ENCODE measurements at regions not wholly inside any gene's neighbourhood (a gene's known extent, or its start where the extent isn't known, plus 50 kb on each side); places are given as distances from the start of the nearest gene placed in this dataset.

DNA sequence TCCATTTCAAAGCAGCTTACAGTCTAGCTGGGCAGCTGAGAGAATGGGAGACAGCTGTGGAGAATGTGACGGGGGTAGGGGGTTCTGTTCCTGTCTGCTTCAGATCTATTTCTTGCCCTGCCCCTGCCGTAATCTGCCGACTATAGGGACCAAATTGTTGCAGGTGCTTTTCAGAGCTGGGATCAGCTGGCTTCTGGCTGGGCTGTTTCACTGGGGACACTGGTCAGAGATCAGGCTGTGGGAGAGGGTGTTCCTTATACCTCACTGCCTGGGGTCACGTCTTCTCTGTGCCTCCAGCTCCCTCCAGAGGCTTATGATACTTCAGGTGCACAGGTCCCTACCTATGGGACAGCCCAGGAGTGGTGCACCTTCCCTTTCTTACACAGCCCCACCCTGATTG is 514.9 kb upstream of the GOT2 start:
- H3K27me3 Mint-ChIP-seq: no peaks in the 10 kb centered on the region
- Histone ChIP-seq H3K4me1 (ENCODE audit: control insufficient read depth, insufficient read depth, low read length, poor library complexity, severe bottlenecking) (no peaks in the 10 kb centered on the region), H3K27me3 (ENCODE audit: control insufficient read depth, insufficient read depth, low read length) (no peaks in the 10 kb centered on the region), H3K9me3 (ENCODE audit: control insufficient read depth in 2 of 2, low read length in 2 of 2) (no peaks in the 10 kb centered on the region), H3K36me3 (ENCODE audit: control insufficient read depth, insufficient read depth, low read length) (no peaks in the 10 kb centered on the region), H3K4me3 (ENCODE audit: low read depth, low read length) (no peak overlapping the region), H3K27ac (ENCODE audit: insufficient read depth, low read length, poor library complexity, severe bottlenecking) (no peak overlapping the region)
- H3K9me3 Mint-ChIP-seq: peaks cover 0 to 15% (median 6%) of the 10 kb centered on the region in 7 donors
- H3K27ac Mint-ChIP-seq: no peak overlapping the region
- no peak overlapping the region for H3K4me3 Mint-ChIP-seq
- no peaks in the 10 kb centered on the region for H3K4me1 Mint-ChIP-seq
- DNase-seq (no peak), ATAC-seq (ENCODE audit: low read depth in 2 of 2) (no peak)
- no peaks in the 10 kb centered on the region for H3K36me3 Mint-ChIP-seq

DNA sequence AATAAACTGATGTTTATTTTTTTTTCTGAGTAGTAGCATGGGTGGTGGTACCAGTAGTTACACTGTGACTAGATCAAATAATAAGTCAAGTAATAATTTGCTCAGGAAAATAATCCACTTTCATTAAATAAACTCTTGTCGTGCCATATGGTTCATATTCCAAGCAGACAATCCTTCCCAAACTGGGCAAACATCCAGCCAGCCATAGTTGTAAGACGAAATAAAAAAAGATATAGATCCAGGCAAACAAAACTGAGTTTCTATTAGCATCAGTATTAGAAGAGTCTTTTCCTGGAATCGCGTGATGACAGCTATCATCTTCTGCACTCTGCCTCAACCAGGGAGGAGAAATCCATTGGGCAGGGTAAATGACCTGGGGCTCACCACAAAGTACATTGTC is 508.4 kb upstream of the GOT2 start:
- Histone ChIP-seq H3K4me1 (ENCODE audit: control insufficient read depth, insufficient read depth, low read length, poor library complexity, severe bottlenecking) (no peaks in the 10 kb centered on the region), H3K9me3 (ENCODE audit: control insufficient read depth in 2 of 2, low read length in 2 of 2) (no peaks in the 10 kb centered on the region), H3K27me3 (ENCODE audit: control insufficient read depth, insufficient read depth, low read length) (no peaks in the 10 kb centered on the region), H3K27ac (ENCODE audit: insufficient read depth, low read length, poor library complexity, severe bottlenecking) (no peak overlapping the region), H3K4me3 (ENCODE audit: low read depth, low read length) (no peak overlapping the region), H3K36me3 (ENCODE audit: control insufficient read depth, insufficient read depth, low read length) (no peaks in the 10 kb centered on the region)
- H3K27ac Mint-ChIP-seq: no peak overlapping the region
- H3K9me3 Mint-ChIP-seq: peaks cover 10 to 23% (median 14%) of the 10 kb centered on the region in 7 donors
- DNase-seq (no peak), ATAC-seq (ENCODE audit: low read depth in 2 of 2) (no peak)
- H3K4me1 Mint-ChIP-seq: no peaks in the 10 kb centered on the region
- no peaks in the 10 kb centered on the region for H3K27me3 Mint-ChIP-seq
- no peak overlapping the region for H3K4me3 Mint-ChIP-seq
- no peaks in the 10 kb centered on the region for H3K36me3 Mint-ChIP-seq

DNA sequence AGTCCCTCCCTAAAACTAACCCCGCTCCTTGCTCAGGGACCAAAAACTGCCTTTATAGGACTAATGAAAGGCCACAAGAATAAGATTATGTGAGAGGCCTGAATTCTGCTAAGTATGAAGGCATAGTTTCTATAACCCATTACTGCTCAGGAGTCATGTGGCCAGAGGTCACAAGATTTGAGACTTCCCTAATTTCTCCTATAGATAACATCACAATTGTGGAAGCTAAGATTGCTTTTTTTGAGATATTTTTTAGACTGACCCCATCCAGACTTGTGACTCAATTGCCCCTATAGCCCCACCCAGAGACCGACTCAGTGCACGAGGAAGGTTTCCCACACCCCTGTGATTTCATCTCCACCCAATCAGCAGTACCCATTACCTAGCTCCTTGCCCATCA is 504.1 kb upstream of the GOT2 start:
- Histone ChIP-seq H3K4me1 (ENCODE audit: control insufficient read depth, insufficient read depth, low read length, poor library complexity, severe bottlenecking) (no peaks in the 10 kb centered on the region), H3K9me3 (ENCODE audit: control insufficient read depth in 2 of 2, low read length in 2 of 2) (no peaks in the 10 kb centered on the region), H3K4me3 (ENCODE audit: low read depth, low read length) (no peak overlapping the region), H3K36me3 (ENCODE audit: control insufficient read depth, insufficient read depth, low read length) (no peaks in the 10 kb centered on the region), H3K27me3 (ENCODE audit: control insufficient read depth, insufficient read depth, low read length) (no peaks in the 10 kb centered on the region), H3K27ac (ENCODE audit: insufficient read depth, low read length, poor library complexity, severe bottlenecking) (no peak overlapping the region)
- Mint-ChIP-seq H3K9me3 (peaks cover 7 to 16% (median 10%) of the 10 kb centered on the region in 7 donors), H3K36me3 (no peaks in the 10 kb centered on the region), H3K4me1 (no peaks in the 10 kb centered on the region), H3K27me3 (no peaks in the 10 kb centered on the region), H3K4me3 (no peak overlapping the region), H3K27ac (no peak overlapping the region)
- DNase-seq (no peak), ATAC-seq (ENCODE audit: low read depth in 2 of 2) (no peak)

DNA sequence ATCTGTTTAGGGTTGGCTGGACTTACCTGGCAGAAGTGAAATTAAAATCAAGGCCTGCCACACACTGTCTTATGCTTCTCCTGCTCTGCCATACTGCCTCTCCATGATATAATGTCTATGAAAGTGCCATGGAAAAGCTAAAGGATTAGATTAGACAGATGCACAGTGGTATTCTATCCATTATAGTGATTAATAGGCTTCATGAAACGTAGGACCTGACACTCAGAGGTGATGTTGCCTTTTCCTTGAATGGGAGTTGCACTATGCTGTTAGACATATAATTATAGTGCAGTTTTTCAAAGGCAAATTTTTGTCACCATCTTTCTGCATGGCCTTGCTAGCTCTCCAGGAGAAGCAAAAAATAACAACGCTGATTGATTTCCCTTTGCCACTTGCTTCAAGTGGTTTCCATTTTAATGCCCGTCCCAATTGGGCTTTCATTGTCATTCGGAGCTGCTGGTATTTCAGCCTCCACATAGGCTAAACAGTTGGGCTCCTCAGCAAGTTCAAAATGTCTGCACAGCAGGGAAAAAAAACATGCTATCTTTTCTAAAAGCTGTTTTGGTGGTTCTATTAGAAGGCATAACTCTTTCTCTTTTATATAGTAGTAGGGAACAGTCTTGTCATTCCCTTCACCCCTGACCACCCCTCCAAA is 502.8 kb upstream of the GOT2 start:
- no peaks in the 10 kb centered on the region for H3K36me3 ChIP-seq (ENCODE audit: control insufficient read depth, insufficient read depth, low read length)
- no peak overlapping the region for H3K27ac ChIP-seq (ENCODE audit: insufficient read depth, low read length, poor library complexity, severe bottlenecking)
- H3K4me1 ChIP-seq (ENCODE audit: control insufficient read depth, insufficient read depth, low read length, poor library complexity, severe bottlenecking): no peaks in the 10 kb centered on the region
- Mint-ChIP-seq H3K4me1 (no peaks in the 10 kb centered on the region), H3K27ac (no peak overlapping the region), H3K27me3 (no peaks in the 10 kb centered on the region), H3K36me3 (no peaks in the 10 kb centered on the region), H3K9me3 (peaks cover 3 to 16% (median 13%) of the 10 kb centered on the region in 7 donors), H3K4me3 (no peak overlapping the region)
- no peaks in the 10 kb centered on the region for H3K9me3 ChIP-seq (ENCODE audit: control insufficient read depth in 2 of 2, low read length in 2 of 2)
- H3K27me3 ChIP-seq (ENCODE audit: control insufficient read depth, insufficient read depth, low read length): no peaks in the 10 kb centered on the region
- H3K4me3 ChIP-seq (ENCODE audit: low read depth, low read length): no peak overlapping the region
- no peak for ATAC-seq (ENCODE audit: low read depth in 2 of 2)
- DNase-seq: no peak

DNA sequence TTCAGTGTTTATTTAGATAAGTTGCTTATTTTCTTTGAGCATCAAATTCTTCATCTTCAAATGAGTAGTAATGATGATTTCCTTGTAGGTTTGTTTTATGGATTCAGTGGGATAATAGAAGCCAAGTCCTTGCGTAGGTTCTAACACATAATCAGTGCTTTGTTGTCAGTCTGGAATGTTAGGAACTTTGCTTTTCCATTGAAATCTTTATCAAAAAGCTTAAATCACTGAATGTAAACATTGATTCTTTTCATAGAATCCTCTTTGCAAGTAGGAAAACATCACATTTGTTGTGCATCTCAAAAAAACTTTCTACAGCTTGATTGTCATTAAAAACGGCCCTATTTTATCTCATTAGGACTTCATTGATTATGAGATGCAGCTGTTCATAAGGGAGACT is 490.3 kb upstream of the GOT2 start:
- no peak for ATAC-seq (ENCODE audit: low read depth in 2 of 2)
- Histone ChIP-seq H3K27me3 (ENCODE audit: control insufficient read depth, insufficient read depth, low read length) (no peaks in the 10 kb centered on the region), H3K4me1 (ENCODE audit: control insufficient read depth, insufficient read depth, low read length, poor library complexity, severe bottlenecking) (no peaks in the 10 kb centered on the region), H3K36me3 (ENCODE audit: control insufficient read depth, insufficient read depth, low read length) (no peaks in the 10 kb centered on the region), H3K9me3 (ENCODE audit: control insufficient read depth in 2 of 2, low read length in 2 of 2) (no peaks in the 10 kb centered on the region), H3K4me3 (ENCODE audit: low read depth, low read length) (no peak overlapping the region), H3K27ac (ENCODE audit: insufficient read depth, low read length, poor library complexity, severe bottlenecking) (no peak overlapping the region)
- Mint-ChIP-seq H3K36me3 (no peaks in the 10 kb centered on the region), H3K9me3 (peaks cover 0 to 5% (median 1%) of the 10 kb centered on the region in 7 donors), H3K4me3 (no peak overlapping the region), H3K27ac (no peak overlapping the region), H3K27me3 (no peaks in the 10 kb centered on the region), H3K4me1 (no peaks in the 10 kb centered on the region)
- DNase-seq: no peak

GRCh38 chr16:59220011-59220410 is 485.9 kb upstream of the GOT2 start:
- Histone ChIP-seq H3K27ac (ENCODE audit: insufficient read depth, low read length, poor library complexity, severe bottlenecking) (no peak overlapping the region), H3K36me3 (ENCODE audit: control insufficient read depth, insufficient read depth, low read length) (no peaks in the 10 kb centered on the region), H3K4me3 (ENCODE audit: low read depth, low read length) (no peak overlapping the region), H3K4me1 (ENCODE audit: control insufficient read depth, insufficient read depth, low read length, poor library complexity, severe bottlenecking) (no peaks in the 10 kb centered on the region), H3K9me3 (ENCODE audit: control insufficient read depth in 2 of 2, low read length in 2 of 2) (no peaks in the 10 kb centered on the region), H3K27me3 (ENCODE audit: control insufficient read depth, insufficient read depth, low read length) (no peaks in the 10 kb centered on the region)
- no peak overlapping the region for H3K4me3 Mint-ChIP-seq
- no peak overlapping the region for H3K27ac Mint-ChIP-seq
- ATAC-seq (ENCODE audit: low read depth in 2 of 2) (no peak), DNase-seq (no peak)
- H3K27me3 Mint-ChIP-seq: peaks cover 4% of the 10 kb centered on the region
- H3K9me3 Mint-ChIP-seq: peaks cover 0 to 26% (median 7%) of the 10 kb centered on the region in 7 donors
- H3K36me3 Mint-ChIP-seq: no peaks in the 10 kb centered on the region
- H3K4me1 Mint-ChIP-seq: no peaks in the 10 kb centered on the region

DNA sequence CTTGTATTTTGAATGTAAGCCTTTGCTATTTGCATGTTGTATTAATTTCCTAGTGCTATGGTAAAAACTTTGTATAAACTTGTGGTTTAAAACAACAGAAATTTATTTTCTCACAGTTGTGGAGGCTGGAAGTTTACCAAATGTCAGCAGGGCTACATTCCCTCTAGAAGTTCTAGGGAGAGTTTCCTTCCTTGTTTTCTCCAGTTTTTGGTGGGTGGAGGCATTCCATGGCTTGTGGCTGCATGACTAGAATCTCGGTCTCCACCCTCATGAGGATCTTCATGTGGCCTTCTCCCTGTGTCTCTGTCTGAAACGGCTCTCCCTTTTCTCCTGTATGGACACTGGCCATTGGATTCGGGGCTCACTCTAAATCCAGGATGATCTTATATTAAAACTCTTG is 482.2 kb upstream of the GOT2 start:
- DNase-seq (no peak), ATAC-seq (ENCODE audit: low read depth in 2 of 2) (no peak)
- Mint-ChIP-seq H3K4me3 (no peak overlapping the region), H3K27me3 (peaks cover 4% of the 10 kb centered on the region), H3K9me3 (peaks cover 0 to 35% (median 8%) of the 10 kb centered on the region in 7 donors), H3K27ac (peak overlapping the region in 1 of 3 donors; percentile 33), H3K4me1 (no peaks in the 10 kb centered on the region), H3K36me3 (no peaks in the 10 kb centered on the region)
- Histone ChIP-seq H3K9me3 (ENCODE audit: control insufficient read depth in 2 of 2, low read length in 2 of 2) (no peaks in the 10 kb centered on the region), H3K36me3 (ENCODE audit: control insufficient read depth, insufficient read depth, low read length) (no peaks in the 10 kb centered on the region), H3K4me3 (ENCODE audit: low read depth, low read length) (no peak overlapping the region), H3K27me3 (ENCODE audit: control insufficient read depth, insufficient read depth, low read length) (no peaks in the 10 kb centered on the region), H3K4me1 (ENCODE audit: control insufficient read depth, insufficient read depth, low read length, poor library complexity, severe bottlenecking) (no peaks in the 10 kb centered on the region), H3K27ac (ENCODE audit: insufficient read depth, low read length, poor library complexity, severe bottlenecking) (no peak overlapping the region)

DNA sequence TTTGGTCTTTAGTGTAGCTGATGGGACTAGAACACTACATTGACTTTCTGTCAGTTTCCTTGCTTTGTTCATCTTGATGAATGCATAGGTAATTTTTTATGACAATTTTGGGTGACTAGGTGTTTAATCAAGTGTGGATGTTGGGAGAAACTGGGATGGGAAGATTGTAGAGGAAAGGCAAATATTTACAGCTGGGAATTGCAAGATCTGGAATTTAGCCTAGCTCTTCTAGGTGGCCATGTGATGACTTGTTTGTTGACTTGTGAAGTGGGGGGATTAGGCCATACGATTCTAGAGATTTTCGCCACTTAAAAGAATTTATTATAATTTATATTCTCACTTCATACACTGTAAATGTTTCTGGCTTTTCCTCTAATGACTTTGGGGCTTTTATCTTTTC is 480.3 kb upstream of the GOT2 start:
- no peak overlapping the region for H3K4me3 ChIP-seq (ENCODE audit: low read depth, low read length)
- Mint-ChIP-seq H3K9me3 (peaks cover 0 to 40% (median 7%) of the 10 kb centered on the region in 7 donors), H3K27me3 (peaks cover 4% of the 10 kb centered on the region), H3K4me3 (no peak overlapping the region), H3K27ac (no peak overlapping the region), H3K4me1 (no peaks in the 10 kb centered on the region), H3K36me3 (no peaks in the 10 kb centered on the region)
- H3K9me3 ChIP-seq (ENCODE audit: control insufficient read depth in 2 of 2, low read length in 2 of 2): no peaks in the 10 kb centered on the region
- no peaks in the 10 kb centered on the region for H3K27me3 ChIP-seq (ENCODE audit: control insufficient read depth, insufficient read depth, low read length)
- no peak for ATAC-seq (ENCODE audit: low read depth in 2 of 2)
- no peaks in the 10 kb centered on the region for H3K4me1 ChIP-seq (ENCODE audit: control insufficient read depth, insufficient read depth, low read length, poor library complexity, severe bottlenecking)
- no peak overlapping the region for H3K27ac ChIP-seq (ENCODE audit: insufficient read depth, low read length, poor library complexity, severe bottlenecking)
- no peaks in the 10 kb centered on the region for H3K36me3 ChIP-seq (ENCODE audit: control insufficient read depth, insufficient read depth, low read length)
- no peak for DNase-seq

Measured in CD4-positive, CD25-positive, alpha-beta regulatory T cell (primary cell).